ENCODE measurements at regions not wholly inside any gene's neighbourhood (a gene's known extent, or its start where the extent isn't known, plus 50 kb on each side); places are given as distances from the start of the nearest gene placed in this dataset.

DNA sequence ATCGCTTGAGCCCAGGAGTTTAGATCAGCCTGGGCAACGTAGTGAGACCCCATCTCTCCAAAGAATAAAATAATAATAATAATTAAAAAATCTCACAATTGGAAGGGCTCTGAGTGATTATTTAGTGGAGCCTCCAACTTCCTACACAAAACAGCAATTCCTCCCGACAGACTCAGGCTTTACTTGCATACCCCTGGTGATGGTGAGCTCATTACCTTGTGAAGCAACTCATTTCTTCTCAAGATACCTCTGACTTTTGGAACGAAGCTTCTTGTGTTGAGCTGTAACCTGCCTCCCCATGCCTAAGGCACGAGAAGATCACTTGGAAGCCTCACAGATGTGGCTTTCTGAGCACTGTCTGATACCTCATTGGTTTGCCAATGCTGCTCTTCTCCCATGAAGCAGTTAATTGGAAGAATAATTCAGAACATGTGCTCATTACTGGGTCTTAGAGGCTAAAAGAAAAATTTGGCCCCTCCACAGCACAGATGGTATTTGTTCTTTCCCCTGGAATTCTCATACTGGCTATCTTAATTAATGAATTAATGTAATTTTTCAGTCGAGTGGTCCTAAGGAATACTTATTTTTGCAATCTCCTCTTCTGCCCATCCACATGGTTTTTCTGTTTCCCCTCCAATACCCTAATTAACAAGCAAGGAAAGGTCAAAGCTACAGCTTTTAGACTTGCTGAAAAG lies 769.0 kb downstream of the TYW1 start:
- DNase-seq, result no peak
- no peaks in the 10 kb centered on the region for H3K27me3 Mint-ChIP-seq
- no peak overlapping the region for H3K27ac Mint-ChIP-seq
- no peaks in the 10 kb centered on the region for H3K36me3 Mint-ChIP-seq
- peaks cover 4 to 7% of the 10 kb centered on the region in 2 donors for H3K9me3 Mint-ChIP-seq
- H3K4me3 Mint-ChIP-seq, result no peak overlapping the region
- H3K4me1 Mint-ChIP-seq, result no peaks in the 10 kb centered on the region
- no peak for ATAC-seq (replicated peaks)

DNA sequence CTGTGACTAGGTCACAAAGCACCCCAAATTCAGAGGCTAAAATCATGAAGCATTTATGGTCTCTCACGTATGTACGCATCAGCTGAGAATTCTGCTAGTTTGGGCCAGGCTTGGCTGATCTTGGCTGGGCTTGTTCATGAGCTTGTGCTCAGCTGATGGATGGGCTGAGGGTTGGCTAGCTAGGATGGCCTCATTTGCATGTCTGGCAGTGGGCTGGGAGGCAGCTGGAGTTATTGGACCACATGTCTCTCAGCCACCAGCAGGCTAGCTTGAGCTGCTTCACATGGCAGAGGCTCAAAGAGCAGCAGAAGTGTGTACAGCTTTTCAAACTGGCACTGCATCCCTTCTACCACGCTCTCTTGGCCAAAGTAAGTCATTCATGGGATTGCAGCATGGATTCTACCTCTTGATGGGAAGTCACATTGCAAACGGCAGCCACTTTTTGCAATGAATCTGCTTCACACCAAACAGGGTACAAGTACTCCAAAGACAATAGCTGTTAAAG lies 770.3 kb downstream of the TYW1 start:
- H3K4me1 Mint-ChIP-seq, result no peaks in the 10 kb centered on the region
- H3K36me3 Mint-ChIP-seq, result no peaks in the 10 kb centered on the region
- DNase-seq (no peak), ATAC-seq (replicated peaks) (no peak)
- H3K4me3 Mint-ChIP-seq, result no peak overlapping the region
- peaks cover 4 to 9% of the 10 kb centered on the region in 2 donors for H3K9me3 Mint-ChIP-seq
- H3K27ac Mint-ChIP-seq, result no peak overlapping the region
- H3K27me3 Mint-ChIP-seq, result no peaks in the 10 kb centered on the region

DNA sequence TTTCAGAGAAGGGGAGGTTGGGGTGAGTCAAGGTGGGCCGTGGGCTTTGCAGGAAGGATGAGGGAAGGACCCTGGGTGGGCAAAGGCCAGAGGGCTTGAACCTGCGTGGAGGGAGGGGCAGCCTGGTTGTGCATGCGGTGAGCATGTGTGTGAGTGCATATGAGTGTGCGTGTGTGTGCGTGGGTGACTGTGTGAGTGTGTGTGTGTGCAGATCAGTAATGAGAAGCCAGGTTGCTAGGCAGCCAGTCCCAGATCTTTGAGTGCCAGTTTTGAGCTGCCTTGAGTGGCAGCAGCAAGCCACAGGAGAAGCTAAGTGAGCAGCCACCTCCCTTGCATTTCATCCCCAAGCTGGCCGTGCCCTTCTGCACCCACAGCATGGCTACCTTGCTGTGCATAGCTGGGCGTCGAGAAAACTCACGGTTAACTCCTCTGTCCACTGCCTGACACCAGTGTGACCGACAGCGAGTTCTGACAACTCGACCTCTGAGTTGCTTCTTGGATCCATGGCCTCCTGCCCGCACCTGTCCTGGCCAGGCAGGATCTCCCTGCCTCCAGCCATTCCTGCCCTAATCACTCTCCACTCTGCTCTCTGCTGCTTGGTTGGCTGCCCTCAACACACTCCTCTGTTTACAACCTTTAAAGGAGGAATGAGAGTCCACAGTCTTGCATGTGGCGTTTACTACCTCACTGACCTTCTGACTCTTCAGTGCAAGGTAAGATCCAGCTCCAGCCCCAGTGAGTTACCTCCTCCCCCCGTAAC lies 775.4 kb downstream of the TYW1 start:
- ATAC-seq (replicated peaks) (no peak), DNase-seq (no peak)
- H3K36me3 Mint-ChIP-seq, result no peaks in the 10 kb centered on the region
- no peaks in the 10 kb centered on the region for H3K4me1 Mint-ChIP-seq
- peaks cover 9% of the 10 kb centered on the region in 2 donors for H3K9me3 Mint-ChIP-seq
- no peak overlapping the region for H3K4me3 Mint-ChIP-seq
- H3K27ac Mint-ChIP-seq, result no peak overlapping the region
- no peaks in the 10 kb centered on the region for H3K27me3 Mint-ChIP-seq

DNA sequence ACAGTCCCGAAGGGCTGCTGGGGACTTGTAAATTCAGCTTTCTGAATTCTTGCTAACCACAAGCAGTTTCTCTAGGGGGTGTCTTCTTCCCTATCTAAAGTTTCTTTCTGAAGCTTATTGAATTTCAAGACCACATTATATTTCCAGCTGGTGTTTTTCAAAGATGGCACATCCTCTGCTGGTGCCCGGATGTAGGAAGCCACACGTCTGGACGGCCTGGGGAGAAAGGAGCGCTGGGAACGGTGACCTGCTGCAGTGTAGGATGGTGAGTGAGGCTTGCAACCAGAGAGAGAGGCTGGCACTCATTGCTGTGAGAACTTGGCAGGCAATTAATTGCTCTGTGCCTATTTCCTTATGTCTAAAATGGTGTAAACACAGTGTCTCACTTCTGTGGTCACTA lies 776.4 kb downstream of the TYW1 start:
- Mint-ChIP-seq H3K4me1 (no peaks in the 10 kb centered on the region), H3K27ac (no peak overlapping the region), H3K9me3 (peaks cover 9% of the 10 kb centered on the region in 2 donors), H3K36me3 (no peaks in the 10 kb centered on the region), H3K27me3 (no peaks in the 10 kb centered on the region), H3K4me3 (no peak overlapping the region)
- no peak for ATAC-seq (replicated peaks)
- DNase-seq, result no peak

DNA sequence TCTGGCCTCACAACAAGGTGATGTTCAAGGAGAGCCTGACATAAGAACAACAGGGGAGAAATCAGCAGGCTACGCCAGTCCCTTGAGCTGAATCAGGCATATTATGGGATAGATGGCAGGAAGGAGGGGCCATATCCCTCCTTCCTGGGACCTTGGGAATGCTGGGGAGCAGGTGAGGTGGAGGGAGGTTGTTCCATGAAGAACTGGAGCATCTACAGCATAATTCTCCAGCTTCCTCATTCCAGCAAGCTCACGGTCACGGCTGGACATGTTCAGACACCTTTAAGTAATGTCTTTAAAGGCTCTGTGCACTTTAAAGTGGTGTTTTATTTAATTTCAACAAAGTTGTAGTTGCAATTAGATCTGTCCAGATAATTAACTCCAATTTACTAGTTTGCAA lies 780.5 kb downstream of the TYW1 start:
- peaks cover 6 to 21% of the 10 kb centered on the region in 2 donors for H3K9me3 Mint-ChIP-seq
- H3K4me3 Mint-ChIP-seq, result no peak overlapping the region
- H3K27me3 Mint-ChIP-seq, result no peaks in the 10 kb centered on the region
- no peaks in the 10 kb centered on the region for H3K36me3 Mint-ChIP-seq
- no peaks in the 10 kb centered on the region for H3K4me1 Mint-ChIP-seq
- ATAC-seq (replicated peaks) (no peak), DNase-seq (no peak)
- no peak overlapping the region for H3K27ac Mint-ChIP-seq

DNA sequence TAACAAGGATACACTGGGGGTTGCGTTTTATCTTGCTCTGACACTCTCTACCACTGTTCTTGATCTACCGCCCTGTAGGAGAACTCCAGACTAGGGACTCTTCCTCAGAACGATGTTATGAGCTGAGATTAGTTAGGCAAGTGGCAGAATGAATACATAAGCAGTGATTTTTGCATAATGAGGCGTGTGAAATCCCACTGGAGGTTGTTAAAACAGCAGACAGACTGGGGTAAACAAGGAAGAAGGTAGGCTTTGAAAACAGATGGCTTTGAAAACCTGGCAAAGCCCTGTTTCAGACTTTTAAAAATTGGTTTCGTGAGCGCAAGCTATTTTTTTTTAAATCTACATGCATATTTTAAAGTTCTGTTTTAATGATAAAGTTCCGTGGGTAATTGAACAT lies 785.2 kb downstream of the TYW1 start:
- no peaks in the 10 kb centered on the region for H3K4me1 Mint-ChIP-seq
- H3K36me3 Mint-ChIP-seq, result no peaks in the 10 kb centered on the region
- no peak overlapping the region for H3K27ac Mint-ChIP-seq
- peaks cover 6 to 16% of the 10 kb centered on the region in 2 donors for H3K9me3 Mint-ChIP-seq
- ATAC-seq (replicated peaks), result no peak
- DNase-seq, result no peak
- H3K27me3 Mint-ChIP-seq, result no peaks in the 10 kb centered on the region
- no peak overlapping the region for H3K4me3 Mint-ChIP-seq

DNA sequence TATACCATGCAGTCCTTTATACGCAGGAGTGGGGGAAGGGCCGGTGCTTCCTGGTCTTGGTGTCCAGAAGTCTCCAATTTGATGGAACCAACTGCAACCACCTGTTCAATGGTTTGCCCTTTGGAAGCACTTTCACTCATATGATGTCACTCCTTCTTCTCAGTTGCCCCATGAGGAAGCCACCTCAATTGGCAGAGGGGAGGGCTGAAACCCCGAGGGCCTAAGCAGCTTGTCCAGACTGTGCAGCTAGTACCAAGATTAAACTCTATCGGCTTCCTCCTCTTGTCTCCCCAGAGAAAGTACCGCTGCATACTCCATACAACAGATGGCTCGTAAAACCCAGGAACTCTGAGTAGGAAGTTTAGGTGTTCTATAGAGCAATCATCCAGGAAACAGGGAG lies 789.4 kb downstream of the TYW1 start:
- ATAC-seq (replicated peaks), result no peak
- no peak for DNase-seq
- H3K27ac Mint-ChIP-seq, result no peak overlapping the region
- no peaks in the 10 kb centered on the region for H3K4me1 Mint-ChIP-seq
- H3K9me3 Mint-ChIP-seq, result peaks cover 5 to 18% of the 10 kb centered on the region in 2 donors
- no peaks in the 10 kb centered on the region for H3K27me3 Mint-ChIP-seq
- H3K36me3 Mint-ChIP-seq, result no peaks in the 10 kb centered on the region
- no peak overlapping the region for H3K4me3 Mint-ChIP-seq

DNA sequence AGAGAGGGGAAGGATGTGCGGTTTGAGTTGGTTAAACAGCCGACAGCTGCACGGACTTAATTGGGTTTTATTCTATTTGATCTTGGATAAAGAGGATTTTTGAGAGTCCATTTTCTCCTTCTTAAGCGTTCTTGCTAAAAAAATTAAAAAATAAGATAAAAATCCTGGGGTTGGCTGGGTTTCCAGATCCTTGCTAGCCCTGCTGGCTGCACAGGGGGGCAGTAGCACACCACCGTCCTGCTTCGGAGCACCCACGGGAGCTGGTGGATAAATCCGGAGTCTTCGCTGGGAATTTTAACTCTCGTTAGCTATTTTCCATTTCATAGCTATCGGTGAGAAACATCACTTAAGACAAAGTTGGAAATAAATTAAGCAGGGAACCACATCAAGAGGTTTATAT lies 792.0 kb downstream of the TYW1 start:
- H3K36me3 Mint-ChIP-seq, result no peaks in the 10 kb centered on the region
- H3K27me3 Mint-ChIP-seq, result no peaks in the 10 kb centered on the region
- H3K4me3 Mint-ChIP-seq, result no peak overlapping the region
- DNase-seq (no peak), ATAC-seq (replicated peaks) (no peak)
- no peak overlapping the region for H3K27ac Mint-ChIP-seq
- peaks cover 5 to 23% of the 10 kb centered on the region in 2 donors for H3K9me3 Mint-ChIP-seq
- no peaks in the 10 kb centered on the region for H3K4me1 Mint-ChIP-seq

DNA sequence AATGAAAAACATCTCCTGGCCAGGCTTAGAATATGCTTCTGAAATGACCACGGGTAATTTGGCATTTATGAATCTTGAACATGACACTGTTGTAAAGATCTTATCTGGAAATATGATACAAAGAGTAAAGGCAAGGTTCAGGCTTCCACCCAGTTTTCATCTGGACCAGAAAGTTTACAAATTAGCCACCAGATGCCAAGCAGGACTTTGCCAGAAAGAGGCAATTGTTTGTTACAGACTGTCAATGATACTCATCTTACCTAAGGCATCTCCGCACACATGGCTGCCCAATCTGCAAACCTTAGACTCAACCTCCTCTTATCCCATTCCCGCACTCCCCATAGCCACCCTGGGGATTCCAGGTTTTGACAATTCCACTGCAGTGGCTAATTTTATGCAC lies 795.3 kb downstream of the TYW1 start:
- no peak for DNase-seq
- Mint-ChIP-seq H3K9me3 (peaks cover 6 to 23% of the 10 kb centered on the region in 2 donors), H3K36me3 (no peaks in the 10 kb centered on the region), H3K4me1 (no peaks in the 10 kb centered on the region), H3K27ac (no peak overlapping the region), H3K4me3 (no peak overlapping the region), H3K27me3 (no peaks in the 10 kb centered on the region)
- ATAC-seq (replicated peaks), result no peak

DNA sequence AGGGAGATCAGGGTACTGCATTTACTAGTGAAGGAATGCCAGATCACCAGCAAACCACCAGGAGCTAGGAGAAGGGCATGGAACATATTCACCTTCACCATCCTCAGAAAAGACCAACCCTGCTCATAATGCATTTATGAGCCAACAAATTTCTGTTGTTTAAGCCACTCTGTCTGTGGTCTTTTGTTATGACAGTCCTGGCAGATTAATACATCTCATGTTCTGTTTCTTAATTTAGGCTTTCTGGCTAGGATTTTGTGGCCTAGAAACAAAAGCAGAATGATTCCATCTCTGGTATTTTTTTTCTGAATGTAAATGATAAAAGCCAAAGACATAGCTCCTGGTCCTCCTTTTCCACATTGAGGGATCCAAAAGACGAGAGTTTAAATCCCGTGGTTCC lies 797.9 kb downstream of the TYW1 start:
- Mint-ChIP-seq H3K4me3 (no peak overlapping the region), H3K27ac (no peak overlapping the region), H3K4me1 (no peaks in the 10 kb centered on the region), H3K9me3 (peaks cover 3 to 18% of the 10 kb centered on the region in 2 donors), H3K27me3 (no peaks in the 10 kb centered on the region), H3K36me3 (no peaks in the 10 kb centered on the region)
- DNase-seq (no peak), ATAC-seq (replicated peaks) (no peak)

DNA sequence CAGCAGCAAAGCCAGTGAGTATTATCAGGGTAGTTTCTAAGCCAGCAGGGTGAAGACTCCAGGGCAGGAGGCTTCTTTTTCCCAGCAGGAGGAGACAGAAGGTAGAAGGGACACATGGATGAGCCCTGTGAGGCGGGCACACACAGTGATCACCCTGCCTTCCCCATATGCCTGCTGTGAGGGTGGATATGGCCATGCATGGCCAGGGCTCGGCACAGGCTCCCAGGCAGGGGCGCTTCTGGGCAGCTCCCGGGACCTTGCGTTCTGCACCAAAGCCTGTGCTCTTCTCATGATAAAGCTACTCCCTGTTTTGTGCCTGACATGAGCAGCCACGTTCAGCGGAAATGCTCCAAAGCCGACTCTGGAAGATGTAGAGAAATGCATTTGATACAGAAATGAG lies 807.2 kb downstream of the TYW1 start:
- ATAC-seq (replicated peaks) (no peak), DNase-seq (no peak)
- H3K27me3 Mint-ChIP-seq, result no peaks in the 10 kb centered on the region
- no peaks in the 10 kb centered on the region for H3K4me1 Mint-ChIP-seq
- H3K4me3 Mint-ChIP-seq, result no peak overlapping the region
- H3K36me3 Mint-ChIP-seq, result no peaks in the 10 kb centered on the region
- no peak overlapping the region for H3K27ac Mint-ChIP-seq
- peaks cover 8 to 10% of the 10 kb centered on the region in 2 donors for H3K9me3 Mint-ChIP-seq

DNA sequence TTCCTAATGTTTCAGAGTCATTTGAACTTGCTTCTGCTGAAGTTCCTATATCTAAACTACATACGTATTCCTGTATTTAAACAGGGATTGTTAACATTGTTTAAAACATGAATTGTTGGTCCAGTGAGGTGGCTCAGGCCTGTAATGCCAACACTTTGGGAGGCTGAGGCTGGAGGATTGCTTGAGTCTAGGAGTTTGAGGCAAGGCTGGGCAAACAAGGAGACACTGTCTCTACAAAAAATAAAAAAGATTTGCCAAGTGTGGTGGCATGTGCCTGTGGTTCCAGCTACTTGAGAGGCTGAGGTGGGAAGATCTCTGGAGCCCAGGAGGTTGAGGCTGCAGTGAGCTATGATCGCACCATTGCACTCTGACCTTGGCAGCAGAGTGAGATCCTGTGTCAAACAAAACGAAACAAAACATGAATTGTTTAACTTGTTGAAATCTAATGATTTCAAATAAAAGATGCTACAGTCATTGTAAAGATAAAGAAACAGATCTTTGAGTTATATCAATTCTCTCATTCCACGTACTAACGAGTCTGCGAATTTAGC lies 809.4 kb downstream of the TYW1 start:
- H3K4me3 Mint-ChIP-seq, result no peak overlapping the region
- no peaks in the 10 kb centered on the region for H3K4me1 Mint-ChIP-seq
- no peaks in the 10 kb centered on the region for H3K27me3 Mint-ChIP-seq
- DNase-seq (no peak), ATAC-seq (replicated peaks) (no peak)
- H3K9me3 Mint-ChIP-seq, result peaks cover 7 to 10% of the 10 kb centered on the region in 2 donors
- H3K27ac Mint-ChIP-seq, result no peak overlapping the region
- no peaks in the 10 kb centered on the region for H3K36me3 Mint-ChIP-seq

DNA sequence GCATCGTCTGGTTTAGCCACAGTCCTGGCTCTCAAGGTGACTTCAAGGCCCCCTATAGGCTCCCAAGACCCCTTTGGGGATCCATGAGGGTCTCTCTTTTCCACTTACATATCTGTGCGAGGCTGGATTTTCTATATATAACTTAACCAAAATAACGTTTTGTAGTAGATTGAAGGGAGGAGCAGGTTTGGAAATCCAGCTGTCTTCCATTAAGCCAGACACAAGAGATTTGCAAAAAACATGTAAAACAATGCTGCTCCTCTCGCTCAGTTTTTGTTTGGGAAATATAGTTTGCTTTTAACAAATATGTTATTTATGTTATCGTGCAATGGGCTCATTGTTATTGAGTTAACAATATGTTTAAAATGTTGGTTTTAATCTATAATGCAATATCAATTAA lies 811.2 kb downstream of the TYW1 start:
- DNase-seq (no peak), ATAC-seq (replicated peaks) (no peak)
- Mint-ChIP-seq H3K4me3 (no peak overlapping the region), H3K27ac (no peak overlapping the region), H3K4me1 (no peaks in the 10 kb centered on the region), H3K27me3 (no peaks in the 10 kb centered on the region), H3K36me3 (no peaks in the 10 kb centered on the region), H3K9me3 (peaks cover 8 to 15% of the 10 kb centered on the region in 2 donors)

DNA sequence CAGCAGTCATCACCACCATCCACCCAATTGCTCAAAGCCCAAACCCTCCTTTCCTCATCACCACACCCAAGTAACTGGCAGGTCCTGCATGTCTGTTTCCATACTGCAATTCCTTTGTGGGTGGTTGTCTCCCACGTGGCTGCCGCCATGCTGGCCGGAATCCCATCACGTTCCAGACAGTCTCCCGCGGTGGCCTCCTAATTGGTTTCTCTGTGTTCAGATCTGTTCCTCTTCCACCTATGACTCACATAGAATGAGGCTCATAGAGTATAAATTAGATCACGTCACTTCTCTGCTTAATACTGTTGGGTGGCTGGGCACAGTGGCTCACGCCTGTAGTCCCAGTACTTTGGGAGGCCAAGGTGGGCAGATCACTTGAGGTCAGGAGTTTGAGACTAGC lies 813.0 kb downstream of the TYW1 start:
- H3K9me3 Mint-ChIP-seq, result peaks cover 8 to 15% of the 10 kb centered on the region in 2 donors
- H3K27ac Mint-ChIP-seq, result no peak overlapping the region
- DNase-seq, result no peak
- no peak for ATAC-seq (replicated peaks)
- no peaks in the 10 kb centered on the region for H3K27me3 Mint-ChIP-seq
- H3K4me3 Mint-ChIP-seq, result no peak overlapping the region
- H3K4me1 Mint-ChIP-seq, result no peaks in the 10 kb centered on the region
- H3K36me3 Mint-ChIP-seq, result no peaks in the 10 kb centered on the region

Measured in stimulated activated naive B cell treated with anti-CD40 and anti-IgM and Interleukin-4, amounts not matched to agents 10 μg/mL and 1 μg/mL and 100 μg/mL, for 72 hours (primary cell).